CD14-positive monocyte (primary cell): ENCODE measurements at regions not wholly inside any gene's neighbourhood (a gene's known extent, or its start where the extent isn't known, plus 50 kb on each side); places are given as distances from the start of the nearest gene placed in this dataset.

Experiments
- DNase-seq, 3 donors: peaks; one replicate each; pipeline ENCODE4 v3.0.0-alpha.2; 2011 to 2022
- H2AFZ ChIP-seq: 2 replicates; pipeline ENCODE4 v1.6.0; 2012; ENCODE audit warnings: mild to moderate bottlenecking, low read depth, low read length, inconsistent platforms; ENCODE audit not compliant: insufficient read depth, poor library complexity, severe bottlenecking
- H3K27ac ChIP-seq, 2 donors: 1 replicate in 1 of 2; 2 replicates in 1 of 2; pipeline ENCODE4 v1.5.1; 2012 to 2013; ENCODE audit warnings: low read length in 2 of 2, control low read depth in 1 of 2, inconsistent platforms in 1 of 2, low read depth in 1 of 2, mild to moderate bottlenecking in 1 of 2
- H3K27me3 ChIP-seq, 2 donors: one replicate each; pipeline versions ENCODE4 v1.6.0 to v1.6.1; 2011 to 2013; ENCODE audit warnings: low read length in 2 of 2; ENCODE audit not compliant: control insufficient read depth in 2 of 2, insufficient read depth in 2 of 2
- H3K36me3 ChIP-seq, 2 donors: replicated peaks in 1 of 2; 1 replicate in 1 of 2; 2 replicates in 1 of 2; pipeline versions ENCODE4 v1.5.1 to v1.6.1; 2012 to 2013; ENCODE audit warnings: low read length in 2 of 2, control low read depth in 1 of 2, inconsistent platforms in 1 of 2, mild to moderate bottlenecking in 1 of 2; ENCODE audit not compliant: insufficient read depth in 2 of 2, control insufficient read depth in 1 of 2
- H3K4me1 ChIP-seq, 2 donors: 1 replicate in 1 of 2; 2 replicates in 1 of 2; pipeline versions ENCODE4 v1.5.1 to v1.6.1; 2012 to 2013; ENCODE audit warnings: low read length in 2 of 2, control low read depth in 1 of 2, inconsistent platforms in 1 of 2, mild to moderate bottlenecking in 1 of 2, moderate library complexity in 1 of 2; ENCODE audit not compliant: insufficient read depth in 2 of 2, control insufficient read depth in 1 of 2
- H3K4me2 ChIP-seq: replicated peaks from 2 replicates; pipeline ENCODE3; 2012; ENCODE audit warnings: low read length, moderate library complexity, mild to moderate bottlenecking; ENCODE audit not compliant: poor library complexity, severe bottlenecking; ENCODE audit errors: extremely low read depth
- H3K4me3 ChIP-seq, 3 experiments: fragments of 200-600 bp in 1 of 3; sonication (generic) in 1 of 3; replicated peaks in 1 of 3; 1 replicate in 2 of 3; 2 replicates in 1 of 3; pipeline ENCODE4 v1.5.1; 2011 to 2013; ENCODE audit warnings: low read length in 3 of 3, mild to moderate bottlenecking in 3 of 3, control low read depth in 2 of 3, low read depth in 2 of 3, inconsistent platforms in 1 of 3, moderate library complexity in 1 of 3
- H3K79me2 ChIP-seq: 2 replicates; pipeline ENCODE4 v1.6.0; 2012; ENCODE audit warnings: mild to moderate bottlenecking, control low read depth, inconsistent platforms, low read length, moderate library complexity; ENCODE audit not compliant: insufficient read depth
- H3K9ac ChIP-seq: 2 replicates; pipeline ENCODE4 v1.6.0; 2017; ENCODE audit warnings: low read length, mild to moderate bottlenecking; ENCODE audit not compliant: insufficient read depth, poor library complexity, severe bottlenecking
- H3K9me3 ChIP-seq, 2 donors: replicated peaks in 1 of 2; 1 replicate in 1 of 2; 2 replicates in 1 of 2; pipeline versions ENCODE4 v1.5.1 to v1.6.1; 2012 to 2013; ENCODE audit warnings: low read length in 2 of 2, control low read depth in 1 of 2; ENCODE audit not compliant: control insufficient read depth in 1 of 2, insufficient read depth in 1 of 2
- H4K20me1 ChIP-seq: 2 replicates; pipeline ENCODE4 v1.6.0; 2012; ENCODE audit warnings: mild to moderate bottlenecking, low read length, control low read depth, moderate library complexity; ENCODE audit not compliant: insufficient read depth
- H3K27ac Mint-ChIP-seq, 7 donors: one replicate each; pipeline ENCODE4 v1.8.0; 2020; ENCODE audit warnings: mild to moderate bottlenecking in 7 of 7, mixed read lengths in 7 of 7, moderate library complexity in 6 of 7, inconsistent platforms in 2 of 7
- H3K27me3 Mint-ChIP-seq, 3 donors: one replicate each; pipeline ENCODE4 v1.8.0; 2021 to 2022; ENCODE audit warnings: low read depth in 3 of 3, mild to moderate bottlenecking in 3 of 3, mixed read lengths in 3 of 3, moderate library complexity in 3 of 3, inconsistent platforms in 1 of 3
- H3K36me3 Mint-ChIP-seq, 2 donors: one replicate each; pipeline ENCODE4 v1.8.0; 2020; ENCODE audit warnings: mixed read lengths in 2 of 2, inconsistent platforms in 1 of 2, mild to moderate bottlenecking in 1 of 2
- H3K4me1 Mint-ChIP-seq: one replicate; pipeline ENCODE4 v1.8.0; 2020; ENCODE audit warnings: mild to moderate bottlenecking, mixed read lengths
- H3K4me3 Mint-ChIP-seq, 2 donors: one replicate each; pipeline ENCODE4 v1.8.0; 2020; ENCODE audit warnings: mild to moderate bottlenecking in 2 of 2, mixed read lengths in 2 of 2, moderate library complexity in 1 of 2
- H3K9me3 Mint-ChIP-seq, 7 donors: one replicate each; pipeline ENCODE4 v1.8.0; 2020 to 2022; ENCODE audit warnings: mixed read lengths in 7 of 7, mild to moderate bottlenecking in 6 of 7, moderate library complexity in 6 of 7, inconsistent platforms in 2 of 7
- CTCF ChIP-seq: fragments of 200-600 bp; IDR thresholded peaks from one replicate; pipeline ENCODE4 v1.8.0; 2022; ENCODE audit warnings: antibody characterized with exemption, mild to moderate bottlenecking
- WGBS: methylation state at CpG from one replicate; pipeline ENCODE4 v1.1.5; 2013; ENCODE audit warnings: missing lambda C conversion rate; ENCODE audit not compliant: insufficient coverage; 5-methylcytosine and 5-hydroxymethylcytosine counted together
- intact Hi-C, 2 donors: fragments of 100-400 bp; cut with micrococcal nuclease; formaldehyde crosslinking; loops; one replicate each; pipeline versions ENCODE4 v1.15.0 to v1.15.1; 2023

DNA sequence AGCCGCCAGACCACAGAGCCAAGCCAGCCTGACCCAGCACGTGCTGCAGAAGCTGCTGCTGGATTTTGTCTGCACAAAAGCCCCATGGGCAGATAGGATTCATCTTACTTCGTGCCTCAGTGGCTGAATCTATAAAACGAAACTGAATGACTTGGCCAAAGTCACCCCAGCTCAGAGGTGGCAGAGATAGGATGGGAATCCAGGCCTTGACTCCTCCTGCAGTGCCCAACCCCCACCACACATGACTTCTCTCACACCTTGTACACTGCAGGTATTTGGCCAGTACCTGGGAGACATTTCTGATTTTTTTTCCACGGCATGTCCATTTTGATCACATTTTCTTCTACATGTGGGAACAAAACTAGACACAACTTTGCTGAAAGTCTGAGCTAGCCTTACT, 182.1 kb downstream of the ANKRD60 start:
- H3K27ac Mint-ChIP-seq, result no peak overlapping the region
- no peak overlapping the region for H3K4me2 ChIP-seq
- H3K4me3 ChIP-seq, result no peak overlapping the region
- H3K4me1 Mint-ChIP-seq, result no peaks in the 10 kb centered on the region
- H3K27me3 Mint-ChIP-seq, result peaks cover 3 to 6% (median 4%) of the 10 kb centered on the region in 3 donors
- DNase-seq, result no peak
- no peak for TF ChIP-seq CTCF
- H3K9me3 ChIP-seq, result peaks cover 0 to 4% of the 10 kb centered on the region in 2 donors
- no peak overlapping the region for H2AFZ ChIP-seq
- no peaks in the 10 kb centered on the region for H3K27me3 ChIP-seq
- no peak overlapping the region for H3K27ac ChIP-seq
- intact Hi-C loops, result no loop called here
- H3K36me3 ChIP-seq, result no peaks in the 10 kb centered on the region
- no peak overlapping the region for H3K4me3 Mint-ChIP-seq
- no peaks in the 10 kb centered on the region for H3K36me3 Mint-ChIP-seq
- H3K4me1 ChIP-seq, result no peaks in the 10 kb centered on the region
- no peaks in the 10 kb centered on the region for H4K20me1 ChIP-seq
- peaks cover 0 to 4% (median 2%) of the 10 kb centered on the region in 7 donors for H3K9me3 Mint-ChIP-seq
- 90% methylated on average over 3 of the region's 5 CpGs for WGBS
- H3K9ac ChIP-seq, result no peak overlapping the region
- H3K79me2 ChIP-seq, result no peaks in the 10 kb centered on the region

- Mint-ChIP-seq H3K9me3 (peaks cover 0 to 2% (median 0%) of the 10 kb centered on the region in 7 donors), H3K4me3 (no peak overlapping the region), H3K36me3 (no peaks in the 10 kb centered on the region), H3K27ac (no peak overlapping the region), H3K4me1 (no peaks in the 10 kb centered on the region), H3K27me3 (peaks cover 3 to 6% (median 4%) of the 10 kb centered on the region in 3 donors)
- H3K27me3 ChIP-seq, result no peaks in the 10 kb centered on the region
- intact Hi-C loops, result no loop called here
- H3K27ac ChIP-seq, result no peak overlapping the region
- H3K4me2 ChIP-seq, result no peak overlapping the region
- no peak overlapping the region for H2AFZ ChIP-seq
- 93% methylated on average over 5 of the region's 7 CpGs for WGBS
- no peaks in the 10 kb centered on the region for H3K4me1 ChIP-seq
- H3K79me2 ChIP-seq, result no peaks in the 10 kb centered on the region
- no peak for TF ChIP-seq CTCF
- H3K36me3 ChIP-seq, result no peaks in the 10 kb centered on the region
- H3K4me3 ChIP-seq, result no peak overlapping the region
- no peak for DNase-seq
- H3K9ac ChIP-seq, result no peak overlapping the region
- H4K20me1 ChIP-seq, result no peaks in the 10 kb centered on the region
- no peaks in the 10 kb centered on the region for H3K9me3 ChIP-seq
Measured at GRCh38 chr20:58045579-58045978, 182.9 kb downstream of the ANKRD60 start.
